Upper lobe of left lung (tissue), 6 donors: ENCODE measurements at regions not wholly inside any gene's neighbourhood (a gene's known extent, or its start where the extent isn't known, plus 50 kb on each side); places are given as distances from the start of the nearest gene placed in this dataset.

Source experiments
- ATAC-seq, 2 donors: fragments of 200-7000 bp; cut with Tn5 transposase; one replicate each; pipeline ENCODE4 v1.9.1; 2022; ENCODE audit warnings: mild to moderate bottlenecking in 2 of 2, moderate library complexity in 2 of 2; ENCODE audit not compliant: low FRiP score in 2 of 2
- DNase-seq, 2 donors: peaks; one replicate each; pipeline ENCODE4 v3.0.0-alpha.2; 2019 to 2020
- H3K27ac ChIP-seq, 4 donors: fragments of 200-600 bp; sonication (generic); one replicate each; pipeline ENCODE4 v1.5.1; 2016 to 2019
- H3K27me3 ChIP-seq, 4 donors: fragments of 200-600 bp; sonication (generic); one replicate each; pipeline ENCODE4 v1.5.1; 2017 to 2019
- H3K36me3 ChIP-seq, 4 donors: fragments of 200-600 bp; sonication (generic); one replicate each; pipeline ENCODE4 v1.5.1; 2016 to 2019
- H3K4me1 ChIP-seq, 4 donors: fragments of 200-600 bp; sonication (generic); one replicate each; pipeline ENCODE4 v1.5.1; 2018 to 2019
- H3K4me3 ChIP-seq, 4 donors: fragments of 200-600 bp; sonication (generic); one replicate each; pipeline ENCODE4 v1.5.1; 2017 to 2019; ENCODE audit warnings: mild to moderate bottlenecking in 2 of 4, moderate library complexity in 1 of 4
- H3K9me3 ChIP-seq, 4 donors: fragments of 200-600 bp; sonication (generic); one replicate each; pipeline ENCODE4 v1.5.1; 2018 to 2019
- EP300 ChIP-seq, 4 donors: sonication (generic); formaldehyde crosslinking; IDR thresholded peaks; one replicate each; pipeline ENCODE4 v1.5.1; 2017; ENCODE audit warnings: antibody characterized with exemption in 4 of 4, control low read depth in 2 of 4
- POLR2A ChIP-seq, 4 donors: fragments of 450-650 bp; IDR thresholded peaks; one replicate each; pipeline ENCODE4 v1.5.1; 2016 to 2017; ENCODE audit warnings: antibody characterized with exemption in 4 of 4, mild to moderate bottlenecking in 2 of 4
- POLR2AphosphoS5 ChIP-seq, 2 donors: sonication (generic); formaldehyde crosslinking; IDR thresholded peaks; one replicate each; pipeline ENCODE4 v1.5.1; 2017; ENCODE audit warnings: antibody characterized with exemption in 2 of 2
- WGBS, 2 donors: methylation state at CpG; one replicate each; pipeline ENCODE4 v1.1.5; 2017 to 2018; 5-methylcytosine and 5-hydroxymethylcytosine counted together
- TF ChIP-seq, protein P1 (sequence below), 6 experiments: fragments of 450-650 bp in 4 of 6; fragments of 200-600 bp in 2 of 6; sonication (generic) in 2 of 6; IDR thresholded peaks; one replicate each; pipeline ENCODE4 v1.5.1; 2016 to 2019; ENCODE audit warnings: antibody characterized with exemption in 6 of 6
- donor health status: DM: no; HTN: no; CAD: no; lungs with moderate emphysema.
- donor health status: DM: no; HTN: yes; CAD: no; lungs with severe emphysema.

DNA sequence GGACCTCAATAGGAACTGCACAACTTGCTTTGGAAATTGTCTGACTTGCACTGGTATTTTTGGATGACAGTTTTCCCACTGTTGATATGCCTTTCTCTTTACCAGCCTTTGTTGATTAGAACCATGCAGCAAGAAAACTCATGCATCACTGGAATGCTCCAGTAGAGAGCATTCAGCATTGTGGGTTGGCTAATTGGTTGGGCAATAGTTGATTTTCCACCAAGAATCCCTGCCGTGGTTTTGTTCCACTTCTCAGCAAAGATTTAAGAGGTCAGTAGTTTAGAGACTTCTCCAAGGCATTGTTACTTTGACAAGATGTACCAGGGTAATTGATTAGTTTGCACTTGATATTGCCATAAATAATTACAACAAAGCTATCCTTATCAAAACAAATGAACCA, 260.0 kb downstream of the DHX35 start:
- 21 to 38% methylated on average over 1 of the region's 1 CpG for WGBS, 2 donors
- no peaks in the 10 kb centered on the region for H3K9me3 ChIP-seq
- DNase-seq = no peak

DNA sequence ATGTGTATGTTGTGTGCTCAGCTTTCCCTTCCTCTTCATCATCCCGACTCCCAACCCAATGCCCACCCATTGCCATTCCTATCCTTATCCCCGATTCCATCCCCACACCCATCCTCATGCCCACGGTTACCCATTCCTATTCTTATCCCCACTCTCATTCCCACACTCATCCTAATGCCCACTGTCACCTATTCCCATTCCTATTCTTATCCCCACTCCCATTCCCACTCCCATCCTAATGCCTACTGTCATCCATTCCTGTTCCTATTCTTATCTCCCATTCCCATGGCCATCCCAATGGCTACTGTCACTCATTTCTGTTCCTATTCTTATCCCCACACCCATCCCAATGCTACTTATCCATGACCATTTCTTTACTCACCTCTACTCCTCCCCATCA, 254.1 kb downstream of the DHX35 start:
- Histone ChIP-seq H3K9me3 (no peaks in the 10 kb centered on the region), H3K27me3 (no peaks in the 10 kb centered on the region), H3K36me3 (no peaks in the 10 kb centered on the region), H3K27ac (no peak overlapping the region), H3K4me3 (no peak overlapping the region), H3K4me1 (no peaks in the 10 kb centered on the region)
- TF ChIP-seq, protein P1, sequence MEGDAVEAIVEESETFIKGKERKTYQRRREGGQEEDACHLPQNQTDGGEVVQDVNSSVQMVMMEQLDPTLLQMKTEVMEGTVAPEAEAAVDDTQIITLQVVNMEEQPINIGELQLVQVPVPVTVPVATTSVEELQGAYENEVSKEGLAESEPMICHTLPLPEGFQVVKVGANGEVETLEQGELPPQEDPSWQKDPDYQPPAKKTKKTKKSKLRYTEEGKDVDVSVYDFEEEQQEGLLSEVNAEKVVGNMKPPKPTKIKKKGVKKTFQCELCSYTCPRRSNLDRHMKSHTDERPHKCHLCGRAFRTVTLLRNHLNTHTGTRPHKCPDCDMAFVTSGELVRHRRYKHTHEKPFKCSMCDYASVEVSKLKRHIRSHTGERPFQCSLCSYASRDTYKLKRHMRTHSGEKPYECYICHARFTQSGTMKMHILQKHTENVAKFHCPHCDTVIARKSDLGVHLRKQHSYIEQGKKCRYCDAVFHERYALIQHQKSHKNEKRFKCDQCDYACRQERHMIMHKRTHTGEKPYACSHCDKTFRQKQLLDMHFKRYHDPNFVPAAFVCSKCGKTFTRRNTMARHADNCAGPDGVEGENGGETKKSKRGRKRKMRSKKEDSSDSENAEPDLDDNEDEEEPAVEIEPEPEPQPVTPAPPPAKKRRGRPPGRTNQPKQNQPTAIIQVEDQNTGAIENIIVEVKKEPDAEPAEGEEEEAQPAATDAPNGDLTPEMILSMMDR (IDR thresholded peaks at IDR 0.05) = no peak
- no peak for ATAC-seq
- DNase-seq = no peak
- 74 to 82% methylated on average over 3 of the region's 3 CpGs for WGBS, 2 donors

More for the DNA sequence above, 260.0 kb downstream of the DHX35 start:
- Histone ChIP-seq H3K4me1 (no peaks in the 10 kb centered on the region), H3K36me3 (no peaks in the 10 kb centered on the region), H3K27ac (no peak overlapping the region), H3K27me3 (peaks cover 0 to 2% (median 0%) of the 10 kb centered on the region in 4 donors), H3K4me3 (no peak overlapping the region)
- no peak for ATAC-seq
- TF ChIP-seq, protein P1 (IDR thresholded peaks at IDR 0.05) = no peak
- no peak for TF ChIP-seq EP300 (IDR thresholded peaks at IDR 0.05)
- no peak for TF ChIP-seq POLR2AphosphoS5 (IDR thresholded peaks at IDR 0.05)
- no peak for TF ChIP-seq POLR2A (IDR thresholded peaks at IDR 0.05)

DNA sequence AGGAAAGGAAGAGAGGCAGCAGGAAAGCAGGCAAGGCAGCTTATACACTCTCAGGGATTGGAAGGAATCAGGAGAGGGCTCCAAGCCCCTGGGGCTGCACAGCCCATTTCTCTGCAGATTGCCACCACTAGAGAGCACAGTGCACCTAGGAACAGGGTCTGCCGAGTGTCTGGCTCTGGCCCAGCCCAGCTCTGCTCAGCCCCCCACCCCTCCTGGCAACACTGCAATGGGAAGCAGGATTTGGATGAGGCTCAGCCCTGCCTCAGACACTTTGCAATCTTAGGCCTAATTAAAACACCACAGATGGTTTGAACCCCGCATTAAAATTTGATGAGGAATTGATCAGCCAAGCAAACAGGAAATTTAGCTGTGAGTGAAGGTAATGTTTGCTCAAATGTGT, 252.7 kb downstream of the DHX35 start:
- H3K4me3 ChIP-seq = no peak overlapping the region
- TF ChIP-seq EP300 (IDR thresholded peaks at IDR 0.05) = no peak
- no peak for TF ChIP-seq POLR2AphosphoS5 (IDR thresholded peaks at IDR 0.05)
- no peak for TF ChIP-seq POLR2A (IDR thresholded peaks at IDR 0.05)
- TF ChIP-seq, protein P1 (IDR thresholded peaks at IDR 0.05) = no peak
- WGBS, 2 donors = 47 to 65% methylated on average over 1 to 2 of the region's 2 CpGs
- no peak overlapping the region for H3K27ac ChIP-seq
- no peaks in the 10 kb centered on the region for H3K27me3 ChIP-seq
- no peak for ATAC-seq
- H3K9me3 ChIP-seq = no peaks in the 10 kb centered on the region
- no peaks in the 10 kb centered on the region for H3K36me3 ChIP-seq
- no peaks in the 10 kb centered on the region for H3K4me1 ChIP-seq
- DNase-seq = peak in 1 of 2 donors; percentile 5

DNA sequence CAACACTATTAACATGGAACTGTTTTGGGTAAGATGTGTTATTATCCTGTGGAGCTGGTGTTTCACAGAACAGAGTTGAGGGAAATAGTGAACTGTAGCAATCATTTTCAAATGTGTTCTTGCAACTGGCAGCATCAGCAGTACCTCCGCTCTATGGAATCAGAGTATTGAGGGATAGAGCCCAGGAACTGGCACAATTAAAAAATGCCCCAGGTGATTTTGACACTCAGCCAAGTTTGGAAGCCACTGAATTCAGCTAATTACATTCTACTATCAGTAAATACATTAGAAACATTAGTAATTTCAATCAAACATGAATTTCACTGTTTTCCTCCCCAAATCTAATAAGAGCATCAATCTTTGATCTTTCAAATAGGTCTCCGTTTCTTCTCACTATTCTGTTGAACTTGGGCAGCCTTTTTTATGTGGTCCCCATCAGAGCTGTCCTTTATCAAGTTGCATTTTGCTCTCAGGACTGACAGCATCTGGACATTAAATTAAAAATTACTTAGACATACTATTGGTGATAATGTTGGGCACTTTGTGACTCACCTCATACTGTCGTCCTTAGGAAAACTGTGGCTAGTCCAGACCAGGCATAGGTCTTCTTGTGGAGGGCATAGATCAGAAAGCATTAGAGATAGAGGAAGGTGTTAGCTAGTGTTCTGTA, 251.5 kb downstream of the DHX35 start:
- Histone ChIP-seq H3K27me3 (no peaks in the 10 kb centered on the region), H3K4me1 (no peaks in the 10 kb centered on the region), H3K9me3 (no peaks in the 10 kb centered on the region), H3K36me3 (no peaks in the 10 kb centered on the region), H3K27ac (no peak overlapping the region), H3K4me3 (no peak overlapping the region)
- ATAC-seq = no peak
- TF ChIP-seq, protein P1 (IDR thresholded peaks at IDR 0.05) = no peak
- no peak for TF ChIP-seq POLR2AphosphoS5 (IDR thresholded peaks at IDR 0.05)
- no peak for TF ChIP-seq POLR2A (IDR thresholded peaks at IDR 0.05)
- no peak for TF ChIP-seq EP300 (IDR thresholded peaks at IDR 0.05)
- 80 to 85% methylated on average over 3 of the region's 3 CpGs for WGBS, 2 donors
- no peak for DNase-seq

DNA sequence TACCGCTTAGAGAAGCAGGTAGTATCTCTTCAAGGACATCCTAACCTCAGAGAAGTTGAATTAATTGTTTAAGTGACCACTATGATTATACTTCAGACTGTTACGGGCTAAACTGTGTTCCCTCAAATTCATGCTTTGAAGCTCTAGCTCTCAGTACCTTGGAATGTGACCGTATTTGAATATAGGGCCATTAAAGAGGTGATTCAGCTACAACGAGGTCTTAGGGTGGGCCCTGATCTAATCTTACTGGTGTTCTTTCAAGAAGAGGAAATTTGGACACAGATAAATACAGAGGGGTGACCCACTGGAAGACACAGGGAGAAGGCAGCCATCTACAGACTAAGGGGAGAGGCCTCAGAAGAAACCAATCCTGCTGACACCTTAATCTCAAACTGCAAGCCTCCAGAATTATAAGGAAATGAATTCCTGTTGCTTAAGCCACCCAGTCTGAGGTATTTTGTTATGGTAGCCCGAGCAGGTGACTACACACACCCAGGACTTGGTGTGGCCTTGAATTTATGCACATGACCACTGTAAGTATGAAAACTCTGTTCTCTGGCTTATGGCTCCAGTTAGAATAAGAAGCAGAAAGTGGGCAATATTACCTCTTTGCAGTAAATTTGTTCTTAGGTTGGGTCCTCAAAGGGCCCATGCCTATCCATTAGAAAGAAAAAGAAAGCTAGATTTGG, 249.1 kb downstream of the DHX35 start:
- no peak for ATAC-seq

More for the DNA sequence above, 249.1 kb downstream of the DHX35 start:
- DNase-seq = no peak
- TF ChIP-seq POLR2AphosphoS5 (IDR thresholded peaks at IDR 0.05) (no peak), POLR2A (IDR thresholded peaks at IDR 0.05) (no peak), EP300 (IDR thresholded peaks at IDR 0.05) (no peak)
- TF ChIP-seq, protein P1 (IDR thresholded peaks at IDR 0.05) = no peak
- H3K9me3 ChIP-seq = no peaks in the 10 kb centered on the region
- WGBS, 2 donors = 72 to 75% methylated on average over 5 of the region's 5 CpGs
- H3K27ac ChIP-seq = no peak overlapping the region
- peaks cover 0 to 7% (median 3%) of the 10 kb centered on the region in 4 donors for H3K4me1 ChIP-seq
- H3K36me3 ChIP-seq = no peaks in the 10 kb centered on the region
- no peaks in the 10 kb centered on the region for H3K27me3 ChIP-seq
- H3K4me3 ChIP-seq = no peak overlapping the region
